ENCODE measurements at regions not wholly inside any gene's neighbourhood (a gene's known extent, or its start where the extent isn't known, plus 50 kb on each side); places are given as distances from the start of the nearest gene placed in this dataset.

DNA sequence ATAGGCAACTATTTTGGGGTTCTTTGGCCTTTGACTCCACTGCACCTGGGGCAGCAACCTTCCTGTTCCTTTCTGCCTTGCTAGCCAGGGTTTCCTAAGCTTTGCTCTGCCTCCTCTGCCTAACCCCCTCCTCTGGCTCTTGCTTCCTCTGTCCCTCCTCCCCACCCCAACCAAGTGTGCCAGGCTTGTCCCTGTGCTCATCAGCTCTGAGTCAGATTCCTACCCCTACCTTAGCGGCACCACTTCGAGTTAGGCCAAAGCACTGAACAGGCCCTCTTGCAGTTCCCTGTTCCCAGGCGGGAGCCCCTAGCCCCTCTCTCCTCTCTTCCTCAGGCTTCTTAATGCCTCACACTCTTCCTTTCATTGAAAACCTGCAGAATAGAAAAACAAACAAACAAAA lies 74.8 kb upstream of the HAO2 start:
- TF ChIP-seq, protein P1, sequence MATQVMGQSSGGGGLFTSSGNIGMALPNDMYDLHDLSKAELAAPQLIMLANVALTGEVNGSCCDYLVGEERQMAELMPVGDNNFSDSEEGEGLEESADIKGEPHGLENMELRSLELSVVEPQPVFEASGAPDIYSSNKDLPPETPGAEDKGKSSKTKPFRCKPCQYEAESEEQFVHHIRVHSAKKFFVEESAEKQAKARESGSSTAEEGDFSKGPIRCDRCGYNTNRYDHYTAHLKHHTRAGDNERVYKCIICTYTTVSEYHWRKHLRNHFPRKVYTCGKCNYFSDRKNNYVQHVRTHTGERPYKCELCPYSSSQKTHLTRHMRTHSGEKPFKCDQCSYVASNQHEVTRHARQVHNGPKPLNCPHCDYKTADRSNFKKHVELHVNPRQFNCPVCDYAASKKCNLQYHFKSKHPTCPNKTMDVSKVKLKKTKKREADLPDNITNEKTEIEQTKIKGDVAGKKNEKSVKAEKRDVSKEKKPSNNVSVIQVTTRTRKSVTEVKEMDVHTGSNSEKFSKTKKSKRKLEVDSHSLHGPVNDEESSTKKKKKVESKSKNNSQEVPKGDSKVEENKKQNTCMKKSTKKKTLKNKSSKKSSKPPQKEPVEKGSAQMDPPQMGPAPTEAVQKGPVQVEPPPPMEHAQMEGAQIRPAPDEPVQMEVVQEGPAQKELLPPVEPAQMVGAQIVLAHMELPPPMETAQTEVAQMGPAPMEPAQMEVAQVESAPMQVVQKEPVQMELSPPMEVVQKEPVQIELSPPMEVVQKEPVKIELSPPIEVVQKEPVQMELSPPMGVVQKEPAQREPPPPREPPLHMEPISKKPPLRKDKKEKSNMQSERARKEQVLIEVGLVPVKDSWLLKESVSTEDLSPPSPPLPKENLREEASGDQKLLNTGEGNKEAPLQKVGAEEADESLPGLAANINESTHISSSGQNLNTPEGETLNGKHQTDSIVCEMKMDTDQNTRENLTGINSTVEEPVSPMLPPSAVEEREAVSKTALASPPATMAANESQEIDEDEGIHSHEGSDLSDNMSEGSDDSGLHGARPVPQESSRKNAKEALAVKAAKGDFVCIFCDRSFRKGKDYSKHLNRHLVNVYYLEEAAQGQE (IDR thresholded peaks at IDR 0.05; ENCODE audit: unreplicated experiment): no peak
- TF ChIP-seq, protein P2, sequence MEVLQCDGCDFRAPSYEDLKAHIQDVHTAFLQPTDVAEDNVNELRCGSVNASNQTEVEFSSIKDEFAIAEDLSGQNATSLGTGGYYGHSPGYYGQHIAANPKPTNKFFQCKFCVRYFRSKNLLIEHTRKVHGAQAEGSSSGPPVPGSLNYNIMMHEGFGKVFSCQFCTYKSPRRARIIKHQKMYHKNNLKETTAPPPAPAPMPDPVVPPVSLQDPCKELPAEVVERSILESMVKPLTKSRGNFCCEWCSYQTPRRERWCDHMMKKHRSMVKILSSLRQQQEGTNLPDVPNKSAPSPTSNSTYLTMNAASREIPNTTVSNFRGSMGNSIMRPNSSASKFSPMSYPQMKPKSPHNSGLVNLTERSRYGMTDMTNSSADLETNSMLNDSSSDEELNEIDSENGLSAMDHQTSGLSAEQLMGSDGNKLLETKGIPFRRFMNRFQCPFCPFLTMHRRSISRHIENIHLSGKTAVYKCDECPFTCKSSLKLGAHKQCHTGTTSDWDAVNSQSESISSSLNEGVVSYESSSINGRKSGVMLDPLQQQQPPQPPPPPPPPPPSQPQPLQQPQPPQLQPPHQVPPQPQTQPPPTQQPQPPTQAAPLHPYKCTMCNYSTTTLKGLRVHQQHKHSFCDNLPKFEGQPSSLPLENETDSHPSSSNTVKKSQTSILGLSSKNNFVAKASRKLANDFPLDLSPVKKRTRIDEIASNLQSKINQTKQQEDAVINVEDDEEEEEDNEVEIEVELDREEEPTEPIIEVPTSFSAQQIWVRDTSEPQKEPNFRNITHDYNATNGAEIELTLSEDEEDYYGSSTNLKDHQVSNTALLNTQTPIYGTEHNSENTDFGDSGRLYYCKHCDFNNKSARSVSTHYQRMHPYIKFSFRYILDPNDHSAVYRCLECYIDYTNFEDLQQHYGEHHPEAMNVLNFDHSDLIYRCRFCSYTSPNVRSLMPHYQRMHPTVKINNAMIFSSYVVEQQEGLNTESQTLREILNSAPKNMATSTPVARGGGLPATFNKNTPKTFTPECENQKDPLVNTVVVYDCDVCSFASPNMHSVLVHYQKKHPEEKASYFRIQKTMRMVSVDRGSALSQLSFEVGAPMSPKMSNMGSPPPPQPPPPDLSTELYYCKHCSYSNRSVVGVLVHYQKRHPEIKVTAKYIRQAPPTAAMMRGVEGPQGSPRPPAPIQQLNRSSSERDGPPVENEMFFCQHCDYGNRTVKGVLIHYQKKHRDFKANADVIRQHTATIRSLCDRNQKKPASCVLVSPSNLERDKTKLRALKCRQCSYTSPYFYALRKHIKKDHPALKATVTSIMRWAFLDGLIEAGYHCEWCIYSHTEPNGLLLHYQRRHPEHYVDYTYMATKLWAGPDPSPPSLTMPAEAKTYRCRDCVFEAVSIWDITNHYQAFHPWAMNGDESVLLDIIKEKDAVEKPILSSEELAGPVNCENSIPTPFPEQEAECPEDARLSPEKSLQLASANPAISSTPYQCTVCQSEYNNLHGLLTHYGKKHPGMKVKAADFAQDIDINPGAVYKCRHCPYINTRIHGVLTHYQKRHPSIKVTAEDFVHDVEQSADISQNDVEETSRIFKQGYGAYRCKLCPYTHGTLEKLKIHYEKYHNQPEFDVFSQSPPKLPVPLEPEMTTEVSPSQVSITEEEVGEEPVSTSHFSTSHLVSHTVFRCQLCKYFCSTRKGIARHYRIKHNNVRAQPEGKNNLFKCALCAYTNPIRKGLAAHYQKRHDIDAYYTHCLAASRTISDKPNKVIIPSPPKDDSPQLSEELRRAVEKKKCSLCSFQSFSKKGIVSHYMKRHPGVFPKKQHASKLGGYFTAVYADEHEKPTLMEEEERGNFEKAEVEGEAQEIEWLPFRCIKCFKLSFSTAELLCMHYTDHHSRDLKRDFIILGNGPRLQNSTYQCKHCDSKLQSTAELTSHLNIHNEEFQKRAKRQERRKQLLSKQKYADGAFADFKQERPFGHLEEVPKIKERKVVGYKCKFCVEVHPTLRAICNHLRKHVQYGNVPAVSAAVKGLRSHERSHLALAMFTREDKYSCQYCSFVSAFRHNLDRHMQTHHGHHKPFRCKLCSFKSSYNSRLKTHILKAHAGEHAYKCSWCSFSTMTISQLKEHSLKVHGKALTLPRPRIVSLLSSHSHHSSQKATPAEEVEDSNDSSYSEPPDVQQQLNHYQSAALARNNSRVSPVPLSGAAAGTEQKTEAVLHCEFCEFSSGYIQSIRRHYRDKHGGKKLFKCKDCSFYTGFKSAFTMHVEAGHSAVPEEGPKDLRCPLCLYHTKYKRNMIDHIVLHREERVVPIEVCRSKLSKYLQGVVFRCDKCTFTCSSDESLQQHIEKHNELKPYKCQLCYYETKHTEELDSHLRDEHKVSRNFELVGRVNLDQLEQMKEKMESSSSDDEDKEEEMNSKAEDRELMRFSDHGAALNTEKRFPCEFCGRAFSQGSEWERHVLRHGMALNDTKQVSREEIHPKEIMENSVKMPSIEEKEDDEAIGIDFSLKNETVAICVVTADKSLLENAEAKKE (CRISPR knock-in tag; IDR thresholded peaks at IDR 0.05): no peak
- no peak for TF ChIP-seq STAT1 (IDR thresholded peaks at IDR 0.05; ENCODE audit: unreplicated experiment)
- TF ChIP-seq POLR2AphosphoS5 (IDR thresholded peaks at IDR 0.05; ENCODE audit: low read depth): no peak
- no peak for TF ChIP-seq NANOG (IDR thresholded peaks at IDR 0.05; ENCODE audit: borderline replicate concordance)
- TF ChIP-seq ZNF114 (CRISPR knock-in tag; IDR thresholded peaks at IDR 0.05): no peak
- TF ChIP-seq, protein P3, sequence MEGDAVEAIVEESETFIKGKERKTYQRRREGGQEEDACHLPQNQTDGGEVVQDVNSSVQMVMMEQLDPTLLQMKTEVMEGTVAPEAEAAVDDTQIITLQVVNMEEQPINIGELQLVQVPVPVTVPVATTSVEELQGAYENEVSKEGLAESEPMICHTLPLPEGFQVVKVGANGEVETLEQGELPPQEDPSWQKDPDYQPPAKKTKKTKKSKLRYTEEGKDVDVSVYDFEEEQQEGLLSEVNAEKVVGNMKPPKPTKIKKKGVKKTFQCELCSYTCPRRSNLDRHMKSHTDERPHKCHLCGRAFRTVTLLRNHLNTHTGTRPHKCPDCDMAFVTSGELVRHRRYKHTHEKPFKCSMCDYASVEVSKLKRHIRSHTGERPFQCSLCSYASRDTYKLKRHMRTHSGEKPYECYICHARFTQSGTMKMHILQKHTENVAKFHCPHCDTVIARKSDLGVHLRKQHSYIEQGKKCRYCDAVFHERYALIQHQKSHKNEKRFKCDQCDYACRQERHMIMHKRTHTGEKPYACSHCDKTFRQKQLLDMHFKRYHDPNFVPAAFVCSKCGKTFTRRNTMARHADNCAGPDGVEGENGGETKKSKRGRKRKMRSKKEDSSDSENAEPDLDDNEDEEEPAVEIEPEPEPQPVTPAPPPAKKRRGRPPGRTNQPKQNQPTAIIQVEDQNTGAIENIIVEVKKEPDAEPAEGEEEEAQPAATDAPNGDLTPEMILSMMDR (conservative IDR thresholded peaks at IDR 0.05; ENCODE audit: low read depth in 2 of 2): no peak
- peak; percentile 19 for DNase-seq (ENCODE audit: low spot score)
- Mint-ChIP-seq H3K27me3 (ENCODE audit: insufficient read depth, low read depth, poor library complexity) (peaks cover 7% of the 10 kb centered on the region), H3K4me1 (peaks cover 26% of the 10 kb centered on the region), H3K9me3 (no peaks in the 10 kb centered on the region), H3K27ac (no peak overlapping the region), H3K4me3 (no peak overlapping the region), H3K36me3 (ENCODE audit: low read depth) (no peaks in the 10 kb centered on the region)
- Histone ChIP-seq H3K27ac (ENCODE audit: low read depth) (no peak overlapping the region), H3K4me1 (ENCODE audit: insufficient read depth) (peaks cover 26% of the 10 kb centered on the region), H3K27me3 (ENCODE audit: insufficient read depth) (no peaks in the 10 kb centered on the region), H3K79me2 (replicated peaks; ENCODE audit: insufficient read depth) (no peaks in the 10 kb centered on the region), H3F3A (replicated peaks; ENCODE audit: low read depth) (no peaks in the 10 kb centered on the region), H3K9me2 (ENCODE audit: insufficient read depth) (no peaks in the 10 kb centered on the region), H2AFZ (0 out of 2 replicates have a peak overlapping the region, but pooled peaks have one; percentile 24), H4K20me1 (replicated peaks; ENCODE audit: insufficient read depth) (no peaks in the 10 kb centered on the region), H3K36me3 (ENCODE audit: insufficient read depth) (no peaks in the 10 kb centered on the region), H3K4me2 (peak overlapping the region; percentile 64), H3K4me3 (no peak overlapping the region)
- peak; percentile 58 for ATAC-seq

Data from GM23338 (cell line).